B cell (primary cell): ENCODE measurements at regions not wholly inside any gene's neighbourhood (a gene's known extent, or its start where the extent isn't known, plus 50 kb on each side); places are given as distances from the start of the nearest gene placed in this dataset.

Experiments
- ATAC-seq: fragments of 200-7000 bp; cut with Tn5 transposase; one replicate; pipeline ENCODE4 v1.10.0; 2021; ENCODE audit warnings: low read depth, mild to moderate bottlenecking, moderate number of reproducible peaks, moderate library complexity
- CTCF ChIA-PET: fragments of 350-600 bp; sonication (Branson Sonifier 250); formaldehyde crosslinking; loops from one replicate; lab custom pipeline; 2021; ENCODE audit warnings: antibody characterized with exemption, inconsistent platforms; lab: Charles Lee
- POLR2A ChIA-PET: fragments of 350-600 bp; sonication (Branson Sonifier 250); formaldehyde crosslinking; loops from one replicate; lab custom pipeline; 2021; ENCODE audit warnings: antibody characterized with exemption; lab: Charles Lee
- DNase-seq: peaks from one replicate; pipeline ENCODE4 v3.0.0; 2013
- H2AFZ ChIP-seq: 2 replicates; pipeline ENCODE4 v1.6.1; 2012; ENCODE audit warnings: mild to moderate bottlenecking, low read depth, low read length; ENCODE audit not compliant: insufficient read depth, poor library complexity, severe bottlenecking
- H3K27ac ChIP-seq, 2 donors: 1 replicate in 1 of 2; 2 replicates in 1 of 2; pipeline ENCODE4 v1.5.1; 2012 to 2013; ENCODE audit warnings: low read length in 2 of 2, mild to moderate bottlenecking in 2 of 2, moderate library complexity in 1 of 2
- H3K27me3 ChIP-seq, 4 experiments: fragments of 200-600 bp in 1 of 4; sonication (generic) in 1 of 4; replicated peaks in 1 of 4; 1 replicate in 2 of 4; 2 replicates in 2 of 4; pipeline versions ENCODE4 v1.6.1 to v1.7.0; 2013 to 2016; ENCODE audit warnings: low read length in 3 of 4, mild to moderate bottlenecking in 2 of 4, mixed read lengths in 1 of 4, moderate library complexity in 1 of 4; ENCODE audit not compliant: insufficient read depth in 4 of 4, control insufficient read depth in 3 of 4; ENCODE audit errors: control extremely low read depth in 1 of 4
- H3K36me3 ChIP-seq, 2 experiments: replicated peaks in 1 of 2; 1 replicate in 1 of 2; 2 replicates in 1 of 2; pipeline versions ENCODE4 v1.6.1 to v1.7.1; 2013; ENCODE audit warnings: low read length in 1 of 2; ENCODE audit not compliant: insufficient read depth in 2 of 2, control insufficient read depth in 1 of 2; ENCODE audit errors: control extremely low read depth in 1 of 2, extremely low read depth in 1 of 2
- H3K4me1 ChIP-seq, 2 donors: fragments of 200-600 bp in 1 of 2; sonication (generic) in 1 of 2; 1 replicate in 1 of 2; 2 replicates in 1 of 2; pipeline versions ENCODE4 v1.5.1 to v1.6.1; 2013 to 2017; ENCODE audit warnings: low read length in 2 of 2; ENCODE audit not compliant: control insufficient read depth in 2 of 2, insufficient read depth in 2 of 2
- H3K4me2 ChIP-seq: replicated peaks from 2 replicates; pipeline ENCODE3; 2012; ENCODE audit warnings: mild to moderate bottlenecking, low read depth, low read length; ENCODE audit not compliant: poor library complexity, severe bottlenecking
- H3K4me3 ChIP-seq, 5 experiments: fragments of 200-600 bp in 1 of 5; sonication (generic) in 1 of 5; 1 replicate in 3 of 5; 2 replicates in 2 of 5; pipeline versions ENCODE4 v1.5.1 to v1.7.0; 2011 to 2016; ENCODE audit warnings: low read length in 4 of 5, mild to moderate bottlenecking in 4 of 5, low read depth in 2 of 5, control low read depth in 1 of 5, moderate library complexity in 1 of 5; ENCODE audit not compliant: insufficient read depth in 1 of 5; ENCODE audit errors: control extremely low read depth in 1 of 5, extremely low read depth in 1 of 5
- H3K79me2 ChIP-seq: fragments of 200-600 bp; sonication (generic); one replicate; pipeline ENCODE4 v1.6.0; 2016; ENCODE audit warnings: low read length; ENCODE audit not compliant: control insufficient read depth, insufficient read depth
- H3K9ac ChIP-seq: fragments of 200-600 bp; sonication (generic); 2 replicates; pipeline ENCODE4 v1.6.1; 2017; ENCODE audit warnings: mild to moderate bottlenecking, low read length, moderate library complexity
- H3K9me3 ChIP-seq, 3 donors: one replicate each; pipeline versions ENCODE4 v1.6.1 to v1.7.1; 2013; ENCODE audit warnings: low read length in 2 of 3; ENCODE audit not compliant: control insufficient read depth in 2 of 3, insufficient read depth in 1 of 3; ENCODE audit errors: control extremely low read depth in 1 of 3
- H4K20me1 ChIP-seq: 2 replicates; pipeline ENCODE4 v1.6.0; 2012; ENCODE audit warnings: mild to moderate bottlenecking, low read length; ENCODE audit not compliant: insufficient read depth, control insufficient read depth, poor library complexity, severe bottlenecking
- H3K27ac Mint-ChIP-seq: one replicate; pipeline ENCODE4 v1.8.0; 2021; ENCODE audit warnings: mixed read lengths
- H3K27me3 Mint-ChIP-seq: one replicate; pipeline ENCODE4 v1.8.0; 2021; ENCODE audit warnings: mixed read lengths
- H3K4me1 Mint-ChIP-seq: one replicate; pipeline ENCODE4 v1.8.0; 2021; ENCODE audit warnings: mixed read lengths
- H3K4me3 Mint-ChIP-seq: one replicate; pipeline ENCODE4 v1.8.0; 2021; ENCODE audit warnings: mixed read lengths
- H3K9me3 Mint-ChIP-seq: one replicate; pipeline ENCODE4 v1.8.0; 2022; ENCODE audit warnings: mixed read lengths; ENCODE audit not compliant: insufficient read depth
- CTCF ChIP-seq: fragments of 200-600 bp; IDR thresholded peaks from one replicate; pipeline ENCODE4 v1.8.0; 2022; ENCODE audit warnings: antibody characterized with exemption, mild to moderate bottlenecking
- EZH2 ChIP-seq: IDR thresholded peaks from 2 replicates; pipeline ENCODE4 v1.6.1; 2012; ENCODE audit warnings: borderline replicate concordance, low read depth, mild to moderate bottlenecking, moderate library complexity, low read length; ENCODE audit not compliant: insufficient read depth, poor library complexity, severe bottlenecking
- WGBS: methylation state at CpG from one replicate; pipeline ENCODE4 v1.1.5; 2013; ENCODE audit warnings: missing lambda C conversion rate; ENCODE audit not compliant: insufficient coverage; 5-methylcytosine and 5-hydroxymethylcytosine counted together
- intact Hi-C: fragments of 100-400 bp; cut with micrococcal nuclease; formaldehyde crosslinking; loops from one replicate; pipeline ENCODE4 v1.10.0; 2022

- Histone ChIP-seq H4K20me1 (no peaks in the 10 kb centered on the region), H3K36me3 (no peaks in the 10 kb centered on the region), H3K9me3 (no peaks in the 10 kb centered on the region), H3K4me2 (no peak overlapping the region), H3K27ac (no peak overlapping the region), H3K79me2 (no peaks in the 10 kb centered on the region), H3K9ac (no peak overlapping the region), H2AFZ (no peak overlapping the region), H3K4me1 (no peaks in the 10 kb centered on the region), H3K4me3 (no peak overlapping the region), H3K27me3 (no peaks in the 10 kb centered on the region)
- H3K27ac Mint-ChIP-seq = no peak overlapping the region
- H3K27me3 Mint-ChIP-seq = no peaks in the 10 kb centered on the region
- CTCF ChIA-PET = no interaction called here
- ATAC-seq (no peak), DNase-seq (no peak)
- peaks cover 7% of the 10 kb centered on the region for H3K4me1 Mint-ChIP-seq
- intact Hi-C loops = no loop called here
- POLR2A ChIA-PET = no interaction called here
- H3K9me3 Mint-ChIP-seq = no peaks in the 10 kb centered on the region
- TF ChIP-seq EZH2 = no peak
- TF ChIP-seq CTCF = no peak
- WGBS = no CpG with 5 or more reads among the region's 6 CpGs
- no peak overlapping the region for H3K4me3 Mint-ChIP-seq
Measured at GRCh38 chr6:134425513-134425912, 107.6 kb upstream of the SGK1 start.

GRCh38 chr6:134424798-134425170, 106.9 kb upstream of the SGK1 start:
- no peaks in the 10 kb centered on the region for H3K36me3 ChIP-seq
- WGBS = no CpG with 5 or more reads among the region's 1 CpG
- no peaks in the 10 kb centered on the region for H3K27me3 ChIP-seq
- H3K27ac ChIP-seq = no peak overlapping the region
- H3K4me2 ChIP-seq = no peak overlapping the region
- H3K9me3 ChIP-seq = no peaks in the 10 kb centered on the region
- ATAC-seq (no peak), DNase-seq (no peak)
- Mint-ChIP-seq H3K4me1 (peaks cover 7% of the 10 kb centered on the region), H3K4me3 (no peak overlapping the region), H3K27ac (no peak overlapping the region), H3K9me3 (no peaks in the 10 kb centered on the region), H3K27me3 (no peaks in the 10 kb centered on the region)
- TF ChIP-seq CTCF (no peak), EZH2 (no peak)
- H3K9ac ChIP-seq = no peak overlapping the region
- ChIA-PET POLR2A (no interaction called here), CTCF (interaction anchor here (0.6 kb wide), 1 partner anchor 185 kb away, joined by 3 read pairs; no protein-coding TSS in a partner anchor)
- no peak overlapping the region for H2AFZ ChIP-seq
- H3K4me1 ChIP-seq = no peaks in the 10 kb centered on the region
- intact Hi-C loops = no loop called here
- no peak overlapping the region for H3K4me3 ChIP-seq
- no peaks in the 10 kb centered on the region for H4K20me1 ChIP-seq
- H3K79me2 ChIP-seq = no peaks in the 10 kb centered on the region
